ENCODE measurements at regions not wholly inside any gene's neighbourhood (a gene's known extent, or its start where the extent isn't known, plus 50 kb on each side); places are given as distances from the start of the nearest gene placed in this dataset.

DNA sequence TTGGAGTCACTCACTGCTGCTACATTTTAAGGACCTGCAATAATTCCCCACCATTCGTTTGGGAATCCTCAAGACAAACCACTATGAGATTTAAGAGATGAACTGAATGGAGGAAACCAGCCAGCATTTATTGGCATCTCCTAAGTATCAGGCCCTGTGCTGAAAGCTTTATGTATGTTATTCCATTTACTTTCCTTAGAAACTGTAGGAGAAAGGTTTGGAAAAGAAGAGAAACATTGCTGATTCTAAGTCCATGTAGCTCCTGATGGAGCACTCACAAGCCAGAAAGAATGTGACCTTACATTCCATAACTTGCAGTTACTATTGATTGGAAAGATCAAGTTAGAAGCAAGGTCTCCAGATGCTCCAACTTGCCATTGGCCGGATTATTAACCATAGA, 267.4 kb downstream of the GAS1 start:
- DNase-seq: no peak

DNA sequence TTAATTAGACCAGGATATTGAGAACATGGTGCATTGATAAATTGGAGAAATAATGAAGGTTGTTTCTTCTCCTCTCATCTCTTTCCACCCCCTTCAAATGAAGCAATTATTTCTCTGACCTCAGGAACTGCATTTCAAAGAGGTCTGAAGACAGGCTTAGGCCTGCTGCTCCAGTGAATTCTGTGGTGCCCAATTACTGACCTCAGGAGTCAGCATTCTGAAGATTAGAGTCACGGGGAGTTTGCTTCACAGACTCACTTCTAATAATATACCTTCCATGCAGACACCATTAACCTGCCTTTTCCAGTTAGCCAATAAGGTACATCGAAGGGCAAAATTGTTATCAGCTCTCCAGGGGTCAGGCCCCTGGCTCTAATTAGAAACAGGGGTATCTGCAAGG, 270.9 kb downstream of the GAS1 start:
- no peak for DNase-seq

DNA sequence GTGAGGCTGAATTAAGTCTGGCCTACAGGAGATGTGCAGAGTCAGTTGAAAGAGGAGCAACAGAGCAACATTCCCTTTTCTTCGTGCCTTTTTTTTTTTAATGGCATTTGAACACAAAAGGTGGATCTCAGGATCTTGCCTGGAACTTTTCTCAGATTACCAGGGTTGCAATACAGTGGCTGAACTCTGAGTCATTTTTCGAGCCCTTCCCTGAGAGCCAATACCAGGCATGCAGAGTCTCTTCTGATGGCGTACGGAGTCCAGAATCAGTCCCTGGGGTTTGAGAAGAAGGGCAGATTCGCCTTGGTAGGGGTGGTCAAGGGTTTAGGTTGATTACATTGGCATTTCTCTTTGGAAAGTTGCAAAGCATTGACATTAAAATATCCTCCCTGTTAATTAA, 271.5 kb downstream of the GAS1 start:
- no peak for DNase-seq

DNA sequence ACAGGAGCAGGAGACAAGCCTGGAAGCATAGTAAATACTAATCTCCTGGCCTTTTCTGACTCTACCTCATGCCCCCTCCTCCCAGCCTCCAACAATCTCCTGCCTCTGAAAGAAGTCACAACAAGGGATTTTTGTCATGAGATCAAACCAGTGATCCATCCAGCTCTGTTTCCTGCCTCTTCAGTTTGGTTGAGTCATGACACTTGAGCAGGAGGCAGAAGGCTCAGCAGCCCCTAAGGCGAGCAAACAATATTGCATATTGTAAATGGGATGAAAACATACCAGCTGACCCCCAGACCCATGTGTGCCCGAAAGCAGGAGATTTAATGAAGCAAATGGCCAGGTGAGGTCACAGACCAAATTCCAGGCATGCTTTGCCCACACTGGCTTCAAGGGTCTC, 272.8 kb downstream of the GAS1 start:
- no peak for DNase-seq

DNA sequence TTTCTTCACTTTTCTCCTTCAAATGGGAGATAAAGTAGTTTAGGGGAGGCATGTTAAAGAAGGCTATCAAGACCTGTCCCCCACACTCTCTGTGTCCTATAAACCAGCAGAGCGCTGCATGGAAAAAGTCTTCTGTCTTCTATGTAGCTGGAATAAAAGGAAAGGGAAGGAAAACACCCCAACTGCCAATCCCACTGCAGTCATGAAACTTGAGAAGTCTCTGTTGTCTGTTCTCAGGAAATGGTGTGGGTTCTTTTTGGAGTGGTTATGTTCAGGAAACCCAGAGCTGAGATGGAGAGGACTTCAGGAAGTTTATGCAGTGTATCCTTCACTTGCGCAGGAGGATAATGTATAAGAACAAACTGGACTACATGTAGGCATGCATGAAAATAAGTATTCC, 274.3 kb downstream of the GAS1 start:
- DNase-seq: no peak

DNA sequence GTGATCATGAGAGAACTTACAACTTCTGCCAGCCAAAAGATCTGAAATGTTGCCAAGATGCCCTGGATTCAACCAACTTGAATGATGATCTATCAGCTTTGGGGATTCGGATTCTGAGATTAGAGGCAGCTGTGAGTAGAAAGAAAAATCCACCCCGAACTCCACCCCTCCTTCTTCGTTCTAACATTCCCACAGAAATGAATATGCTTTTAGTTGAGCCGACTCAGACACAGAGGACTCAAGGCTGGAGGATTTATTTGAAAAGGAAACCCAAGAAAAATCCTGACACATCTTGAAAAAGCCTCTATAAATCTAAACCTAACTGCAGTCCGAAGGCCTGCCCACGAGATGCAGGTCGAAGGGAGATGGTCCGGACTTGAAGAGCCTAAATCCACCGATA, 275.0 kb downstream of the GAS1 start:
- no peak for DNase-seq

DNA sequence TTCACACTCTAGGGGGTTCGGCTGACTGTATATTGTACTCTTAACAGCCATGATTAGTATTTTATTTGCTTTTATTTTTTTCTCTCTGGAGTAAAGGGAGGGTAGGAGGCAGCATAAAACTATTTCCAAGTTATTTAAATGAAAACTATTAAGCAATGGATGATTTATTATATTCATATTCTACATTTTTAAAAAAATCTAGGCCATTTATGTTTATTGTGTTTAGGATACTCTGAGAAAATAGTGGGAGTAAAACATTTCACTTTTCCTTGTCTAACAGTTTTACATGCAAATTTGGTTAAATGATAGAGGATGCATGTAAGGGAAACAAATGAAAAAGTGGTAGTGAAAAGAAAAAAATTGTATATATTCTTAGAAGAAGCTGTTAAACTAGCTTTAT, 276.3 kb downstream of the GAS1 start:
- DNase-seq: no peak

DNA sequence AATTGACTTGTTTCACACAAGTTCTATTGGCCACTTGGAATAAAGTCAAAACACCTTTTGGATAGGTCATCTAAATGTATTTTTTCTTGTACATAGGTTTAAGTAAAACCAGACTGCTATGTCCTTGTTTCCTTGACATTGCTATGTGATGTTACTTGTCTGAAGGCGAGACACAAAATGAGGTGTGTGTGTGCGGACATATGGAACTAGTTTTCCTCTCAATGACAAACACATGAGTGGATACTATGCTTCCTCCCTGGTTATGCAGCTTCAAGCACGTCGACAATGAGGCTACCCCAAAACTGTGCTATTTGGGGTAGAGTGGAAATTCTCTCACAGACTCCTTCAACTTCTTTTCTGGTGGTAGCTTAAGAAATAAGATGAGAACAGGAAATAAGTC, 276.8 kb downstream of the GAS1 start:
- no peak for DNase-seq

DNA sequence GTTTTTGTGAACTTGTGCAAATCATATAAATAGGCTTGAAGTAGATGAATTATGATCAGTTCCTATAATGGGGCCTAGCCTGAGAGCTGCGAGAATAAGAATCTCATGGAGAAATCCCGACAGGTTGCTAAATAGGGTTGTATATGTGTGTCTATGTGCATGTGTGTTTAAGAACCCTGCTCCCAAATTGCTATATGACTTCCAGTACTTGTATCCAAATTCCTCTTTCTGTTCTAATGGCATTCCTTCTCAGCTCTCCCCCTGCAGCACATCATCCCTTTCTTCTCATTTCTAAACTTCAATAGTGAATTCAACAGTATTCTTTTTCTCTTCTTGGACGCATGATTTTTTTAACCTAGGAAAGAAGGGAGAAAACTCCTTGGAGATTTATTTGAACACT, 277.2 kb downstream of the GAS1 start:
- no peak for DNase-seq

DNA sequence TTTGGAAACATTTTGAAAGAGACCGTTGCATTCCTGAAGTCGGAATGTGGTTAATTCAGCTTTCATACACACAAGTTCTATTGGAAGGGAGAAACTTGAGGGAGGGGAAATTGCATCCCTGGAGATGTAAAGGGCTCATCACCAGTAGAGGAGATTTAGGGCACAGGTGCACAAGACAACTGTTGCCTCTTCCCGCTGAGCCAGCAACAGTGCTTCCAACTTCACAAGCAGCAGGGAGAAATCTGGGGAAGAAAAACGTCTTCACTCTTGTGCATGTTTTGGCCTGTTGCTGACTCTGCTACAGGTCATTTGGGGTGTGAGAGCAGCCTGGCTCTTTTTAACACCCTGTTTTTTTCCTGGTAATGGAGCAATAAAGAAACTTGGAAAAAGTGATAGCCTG, 277.9 kb downstream of the GAS1 start:
- no peak for DNase-seq

DNA sequence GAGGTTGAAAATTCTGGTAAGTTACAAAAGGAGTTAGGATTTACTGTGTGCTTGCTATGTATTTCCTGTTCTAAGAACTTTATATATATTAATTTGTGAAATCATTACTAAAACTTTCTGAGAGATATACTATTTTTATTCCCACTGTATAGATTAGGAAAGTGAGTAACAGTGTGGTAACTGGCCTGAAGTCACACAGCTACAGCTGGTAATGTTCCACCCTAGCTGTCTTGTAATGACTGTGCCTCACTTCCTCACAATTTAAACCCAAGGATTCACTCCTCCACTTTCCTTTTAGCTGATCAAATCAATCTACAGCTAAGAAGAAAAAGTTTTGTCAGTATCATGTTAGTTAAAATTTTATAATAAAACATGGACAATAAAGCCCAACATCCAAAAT, 278.8 kb downstream of the GAS1 start:
- DNase-seq: no peak

DNA sequence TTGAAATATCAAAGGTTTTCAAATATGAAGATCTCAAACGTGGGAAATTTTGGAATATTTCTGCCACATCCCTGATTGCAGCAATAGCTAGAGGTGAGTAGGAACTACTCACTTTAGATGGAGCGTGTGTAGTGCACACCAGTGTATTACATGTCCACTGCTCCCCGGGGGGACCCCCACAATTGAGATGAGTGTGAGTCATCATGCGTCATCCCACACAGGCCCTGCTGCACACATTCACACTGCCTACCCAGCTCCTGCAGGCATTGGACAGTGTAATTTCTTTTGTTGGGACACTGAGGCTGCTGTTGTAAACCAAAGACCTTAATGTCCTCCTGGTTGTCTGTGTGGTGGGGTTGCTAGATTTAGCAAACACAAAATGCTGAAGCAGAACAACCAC, 280.0 kb downstream of the GAS1 start:
- no peak for DNase-seq

DNA sequence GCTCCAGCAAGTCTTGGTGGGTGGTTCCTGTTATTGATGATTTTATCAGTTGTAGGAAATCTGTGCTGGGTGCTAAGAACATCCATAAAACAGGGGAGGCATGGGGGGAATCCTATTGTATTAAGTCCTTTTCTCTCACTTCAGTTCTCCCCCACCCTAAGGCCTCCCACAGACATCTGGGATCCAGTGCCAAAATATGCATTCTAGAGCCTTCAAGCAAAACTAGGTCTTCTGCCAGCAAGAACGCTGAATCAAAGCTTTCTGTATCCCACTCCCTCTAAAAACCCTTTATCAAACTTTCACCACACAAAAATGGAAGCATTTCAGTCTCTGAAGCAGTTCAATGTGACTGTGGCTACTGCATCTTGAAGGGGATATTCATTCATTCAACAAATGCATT, 281.9 kb downstream of the GAS1 start:
- DNase-seq: no peak

DNA sequence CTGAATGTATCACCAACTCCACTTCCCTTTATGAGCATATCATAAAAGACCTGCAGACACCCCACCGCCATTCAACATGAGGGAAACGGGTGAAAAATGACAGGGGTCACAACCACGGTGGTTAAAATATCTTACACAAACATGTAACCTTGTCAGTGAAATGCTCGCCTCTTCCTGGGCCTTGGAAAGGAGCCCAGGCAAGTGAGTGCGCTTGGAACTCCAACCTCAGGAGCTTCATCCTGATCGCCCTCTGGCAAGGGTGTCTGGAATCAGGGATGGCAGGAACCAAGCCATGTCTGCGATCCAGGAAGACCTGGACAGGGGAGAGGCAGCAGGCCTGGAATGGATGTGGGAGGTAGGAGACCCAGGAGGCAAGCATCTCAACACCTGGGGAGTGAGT, 282.7 kb downstream of the GAS1 start:
- no peak for DNase-seq

DNA sequence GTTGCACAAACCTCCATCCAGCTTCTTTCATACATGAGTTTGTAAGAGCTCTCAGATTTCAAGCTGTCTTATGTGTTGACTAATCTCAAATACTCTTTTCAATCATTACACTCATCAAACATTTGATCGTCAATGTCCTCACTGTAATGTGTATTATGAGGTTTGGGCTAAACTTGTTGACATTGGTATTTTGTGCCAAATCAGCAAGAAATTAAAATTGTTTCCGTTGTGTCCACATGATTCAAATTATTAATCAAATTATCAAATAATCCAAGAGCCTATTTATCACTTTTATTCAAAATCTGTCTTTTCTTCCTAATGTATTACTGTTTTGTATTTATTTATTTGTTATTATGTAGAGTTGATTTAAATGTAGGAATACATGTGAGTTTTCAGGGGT, 283.4 kb downstream of the GAS1 start:
- no peak for DNase-seq

DNA sequence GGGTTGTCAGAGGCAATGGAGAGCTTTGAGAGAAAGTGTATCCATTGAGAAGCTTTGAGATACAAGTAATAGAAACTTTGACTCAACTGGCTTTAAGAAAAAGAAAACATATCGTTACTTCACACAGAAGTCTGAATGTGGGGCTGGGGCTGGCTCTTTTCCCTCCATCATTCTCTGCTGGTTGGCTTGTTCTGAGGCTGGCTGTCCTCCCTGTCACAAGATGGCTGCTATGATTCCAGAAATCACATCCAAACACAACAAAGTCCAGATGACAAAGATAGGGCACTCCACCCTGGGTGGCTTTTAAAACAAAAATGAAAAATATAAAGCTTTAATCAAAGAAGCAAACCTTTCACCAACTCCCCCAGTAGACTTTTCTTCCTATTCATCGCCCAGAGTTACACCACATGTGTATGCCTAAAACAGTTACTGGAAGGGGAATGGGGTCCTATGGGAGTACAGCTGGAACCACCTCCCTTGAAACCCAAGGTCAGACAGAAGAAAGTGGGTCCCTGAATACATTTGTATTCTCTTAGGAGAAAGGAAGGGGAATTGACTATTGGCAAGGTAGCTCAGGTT, 284.3 kb downstream of the GAS1 start:
- no peak for DNase-seq

DNA sequence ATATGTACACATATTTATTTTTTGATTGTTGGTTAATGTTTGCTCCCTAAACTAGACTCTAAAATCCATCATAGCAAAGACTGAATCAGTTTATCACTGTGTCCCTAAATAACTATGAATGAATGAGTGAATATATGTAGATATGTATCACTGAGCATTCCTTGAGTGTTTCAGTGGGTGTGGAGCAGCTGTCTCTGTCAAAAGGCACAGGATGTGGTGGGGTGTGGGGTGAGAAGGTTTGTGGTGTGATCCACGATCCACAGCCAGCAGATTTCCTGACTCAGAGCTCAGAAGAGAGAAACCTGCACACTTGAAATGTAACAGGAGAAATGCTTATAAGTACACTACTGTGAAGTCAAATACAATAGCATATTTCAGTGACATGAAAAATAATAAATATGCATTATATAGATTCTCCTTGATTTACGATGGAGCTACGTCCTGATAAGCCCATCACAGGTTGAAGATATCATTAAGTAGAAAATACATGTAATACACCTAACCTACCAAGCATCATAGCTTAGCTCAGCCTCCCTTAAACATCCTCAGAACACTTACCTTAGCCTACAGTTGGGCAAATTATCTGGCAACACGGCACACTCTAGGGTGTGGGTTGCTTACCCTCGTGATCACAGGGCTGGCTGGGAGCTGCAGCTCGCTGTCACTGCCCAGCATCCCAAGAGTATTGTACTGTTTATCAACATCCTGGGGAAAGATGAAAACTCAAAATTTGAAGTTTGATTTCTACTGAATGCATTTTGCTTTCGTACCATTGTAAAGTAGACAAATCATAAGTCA, 287.0 kb downstream of the GAS1 start:
- DNase-seq: no peak

DNA sequence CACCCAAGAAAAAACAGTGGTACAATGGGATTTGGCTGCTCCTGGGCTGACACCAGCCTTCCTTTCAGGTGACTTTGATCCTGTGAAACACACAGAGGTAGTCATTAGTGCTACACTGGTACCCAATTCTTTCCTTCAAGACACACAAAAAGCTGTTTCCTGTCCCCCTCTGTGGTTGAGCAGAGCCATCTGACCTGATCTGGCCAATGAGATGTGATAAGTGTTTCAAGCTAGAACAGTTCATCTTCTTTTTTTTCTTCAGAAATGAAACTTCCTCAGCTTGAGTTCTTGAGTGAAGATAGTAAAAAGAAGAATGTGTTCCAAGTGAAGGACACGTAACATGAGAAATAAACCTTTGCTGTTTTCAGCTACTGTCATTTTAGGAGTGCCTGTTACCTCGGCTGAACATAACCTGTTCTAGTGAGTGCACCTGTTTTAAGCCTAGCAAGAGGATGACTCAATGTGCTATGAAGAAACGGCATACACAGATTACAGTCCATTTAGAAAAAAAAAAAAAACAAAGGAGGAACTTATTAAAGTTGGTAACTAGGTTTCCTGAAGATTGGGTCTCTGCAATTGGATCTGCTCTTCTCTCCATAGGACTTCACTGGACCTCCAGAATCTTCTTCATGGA, 287.8 kb downstream of the GAS1 start:
- DNase-seq: no peak

DNA sequence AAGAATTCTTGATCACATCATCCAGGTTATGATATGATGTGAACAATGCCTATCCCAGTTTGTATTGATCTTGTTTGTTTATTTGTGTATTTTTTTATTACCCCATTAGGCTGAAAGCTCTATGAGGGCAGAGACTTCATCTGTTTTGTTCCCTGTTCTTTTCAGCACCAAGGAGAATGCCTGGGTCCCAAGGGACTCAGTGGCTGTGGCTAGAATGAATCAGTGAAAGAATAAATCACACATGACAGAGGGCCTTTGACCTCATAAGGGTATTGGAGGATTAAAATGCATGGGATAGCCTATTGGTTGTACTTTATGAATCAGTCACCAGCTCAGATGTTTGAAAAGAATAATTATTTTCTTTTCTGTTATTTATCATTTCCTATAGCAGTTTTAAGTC, 292.2 kb downstream of the GAS1 start:
- DNase-seq: no peak

DNA sequence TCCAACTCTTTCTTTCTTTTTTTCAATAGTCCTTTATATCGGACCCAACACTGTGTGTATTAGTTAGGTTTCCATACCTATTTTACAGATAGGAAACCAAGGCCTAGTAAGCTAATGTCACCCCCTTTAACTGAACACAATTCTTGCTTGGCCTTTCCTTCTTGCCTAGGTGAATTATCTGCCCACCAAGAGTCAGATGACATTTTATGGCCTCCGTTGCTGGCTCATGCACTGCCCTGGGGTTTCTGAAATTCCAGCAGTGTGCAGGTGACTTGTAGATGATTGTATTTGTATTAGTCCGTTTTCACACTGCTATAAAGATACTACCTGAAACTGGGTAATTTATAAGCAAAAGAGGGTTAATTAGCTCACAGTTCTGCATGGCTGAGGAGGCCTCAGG, 293.8 kb downstream of the GAS1 start:
- no peak for DNase-seq

DNA sequence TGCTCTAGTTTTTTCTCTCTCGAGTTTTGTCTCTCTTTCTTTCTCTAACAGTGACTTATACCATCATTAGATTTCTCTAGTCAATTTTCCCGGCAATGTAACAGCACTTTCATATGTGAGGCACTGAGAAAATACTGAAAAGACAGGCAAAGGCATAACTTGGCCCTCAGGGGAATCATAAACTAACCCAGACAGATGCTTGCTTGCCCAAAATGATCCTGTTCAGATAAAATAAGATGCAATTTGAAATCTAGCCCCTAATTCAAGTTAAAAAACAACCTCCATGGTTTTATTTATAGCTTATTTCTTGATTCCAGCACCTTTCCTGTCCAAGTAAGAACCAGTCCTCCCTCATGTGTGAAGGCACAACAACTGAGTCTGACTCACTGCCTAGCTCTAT, 294.6 kb downstream of the GAS1 start:
- DNase-seq: no peak

DNA sequence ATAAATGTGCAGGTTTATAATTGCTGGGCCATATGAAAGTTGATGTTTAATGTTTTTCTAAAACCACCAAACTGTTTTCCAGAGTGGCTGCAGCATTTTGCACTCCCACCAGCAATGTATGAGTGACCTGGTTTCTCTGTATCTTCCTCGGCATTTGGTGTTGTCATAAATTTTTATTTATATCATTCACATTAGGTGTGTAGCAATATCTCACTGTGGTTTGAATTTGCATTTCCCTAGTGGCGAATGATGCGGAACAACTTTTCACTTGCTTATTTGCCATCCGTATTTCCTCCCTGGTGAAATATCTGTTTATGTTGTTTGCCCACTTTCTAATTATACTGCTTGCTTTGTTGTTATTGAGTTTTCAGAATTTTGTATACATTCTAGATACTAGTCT, 295.7 kb upstream of the TUT7 start:
- DNase-seq: no peak

DNA sequence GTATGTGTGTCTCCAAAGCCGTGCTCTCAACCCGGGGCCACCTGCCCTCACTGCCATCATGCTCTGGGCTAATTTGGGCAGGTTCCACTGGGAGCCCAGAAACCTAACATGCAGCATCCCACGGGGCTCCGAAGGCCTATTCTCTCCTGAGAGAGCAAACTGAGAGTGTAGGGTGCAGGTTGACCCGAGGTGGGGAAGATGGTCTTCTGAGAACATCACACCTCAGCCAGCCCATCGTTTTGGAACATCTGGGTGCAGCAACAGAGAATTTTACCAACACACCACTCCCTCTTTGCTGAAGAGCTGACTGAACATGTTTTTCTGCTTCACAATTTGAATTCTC, 294.6 kb upstream of the TUT7 start:
- no peak for DNase-seq

DNA sequence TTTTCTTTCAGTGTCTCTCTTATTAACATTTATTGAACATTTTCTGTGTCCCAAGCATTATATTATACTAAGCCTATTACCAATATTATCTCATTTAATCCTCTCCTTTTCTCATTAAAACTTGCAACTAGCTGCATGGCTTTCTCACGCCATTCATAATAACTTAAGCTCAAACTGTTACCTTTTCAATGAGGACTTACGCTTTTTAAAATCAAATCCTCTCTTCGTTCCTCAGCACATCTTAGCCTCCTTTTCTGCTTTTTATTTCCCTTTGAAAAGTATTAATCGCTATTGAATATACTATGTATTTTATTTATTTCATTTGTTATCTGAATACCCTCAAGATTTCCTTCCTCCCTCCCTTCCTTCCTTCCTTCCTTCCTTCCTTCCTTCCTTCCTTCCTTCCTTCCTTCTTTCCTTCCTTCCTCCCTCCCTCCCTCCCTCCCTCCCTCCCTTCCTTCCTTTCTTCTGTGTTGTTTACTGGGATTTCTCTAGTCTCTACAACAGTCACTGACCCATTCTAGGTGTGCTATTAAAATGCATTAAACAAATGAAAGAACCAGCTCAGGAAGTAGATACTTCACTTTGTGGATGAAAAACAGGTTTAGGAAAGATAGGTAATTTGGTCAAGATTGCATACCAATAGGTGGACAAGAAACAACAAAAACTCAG, 294.1 kb upstream of the TUT7 start:
- no peak for DNase-seq

Data from CD4-positive, alpha-beta T cell treated with Interleukin-21 for 1 hour (primary cell).